ENCODE measurements at regions not wholly inside any gene's neighbourhood (a gene's known extent, or its start where the extent isn't known, plus 50 kb on each side); places are given as distances from the start of the nearest gene placed in this dataset.
"Not testable (repeated sequence)": the region's sequence is repeated elsewhere in the genome, so short reads cannot be mapped to it uniquely, and the experiment has no call there.

DNA sequence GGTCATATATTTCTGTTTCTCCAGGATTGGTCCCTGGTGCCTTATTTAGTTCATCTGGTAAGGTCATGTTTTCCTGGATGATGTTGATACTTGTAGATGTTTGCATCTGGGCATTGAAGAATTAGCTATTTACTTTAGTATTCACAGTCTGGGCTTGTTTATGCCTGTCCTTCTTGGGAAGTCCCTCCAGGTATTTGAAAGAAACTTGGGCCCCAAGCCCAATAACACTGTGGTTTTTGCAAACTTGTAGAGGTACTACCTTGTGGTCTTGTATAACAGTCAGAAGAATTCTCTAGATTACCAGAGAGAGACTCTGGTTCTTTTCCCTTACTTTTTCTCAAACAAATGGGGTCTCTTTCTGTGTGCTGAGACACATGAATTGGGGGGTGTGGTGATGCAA lies 251.4 kb upstream of the B3GALT2 start:
- Histone ChIP-seq H3K4me1 (no peaks in the 10 kb centered on the region), H3K27me3 (no peaks in the 10 kb centered on the region), H3K36me3 (no peaks in the 10 kb centered on the region), H3K9me3 (peaks cover 0 to 16% of the 10 kb centered on the region in 2 donors), H3K27ac (no peak overlapping the region), H3K4me3 (no peak overlapping the region)
- intact Hi-C loops (cut with DNase I), result no loop called here
- TF ChIP-seq, protein P1, sequence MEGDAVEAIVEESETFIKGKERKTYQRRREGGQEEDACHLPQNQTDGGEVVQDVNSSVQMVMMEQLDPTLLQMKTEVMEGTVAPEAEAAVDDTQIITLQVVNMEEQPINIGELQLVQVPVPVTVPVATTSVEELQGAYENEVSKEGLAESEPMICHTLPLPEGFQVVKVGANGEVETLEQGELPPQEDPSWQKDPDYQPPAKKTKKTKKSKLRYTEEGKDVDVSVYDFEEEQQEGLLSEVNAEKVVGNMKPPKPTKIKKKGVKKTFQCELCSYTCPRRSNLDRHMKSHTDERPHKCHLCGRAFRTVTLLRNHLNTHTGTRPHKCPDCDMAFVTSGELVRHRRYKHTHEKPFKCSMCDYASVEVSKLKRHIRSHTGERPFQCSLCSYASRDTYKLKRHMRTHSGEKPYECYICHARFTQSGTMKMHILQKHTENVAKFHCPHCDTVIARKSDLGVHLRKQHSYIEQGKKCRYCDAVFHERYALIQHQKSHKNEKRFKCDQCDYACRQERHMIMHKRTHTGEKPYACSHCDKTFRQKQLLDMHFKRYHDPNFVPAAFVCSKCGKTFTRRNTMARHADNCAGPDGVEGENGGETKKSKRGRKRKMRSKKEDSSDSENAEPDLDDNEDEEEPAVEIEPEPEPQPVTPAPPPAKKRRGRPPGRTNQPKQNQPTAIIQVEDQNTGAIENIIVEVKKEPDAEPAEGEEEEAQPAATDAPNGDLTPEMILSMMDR (IDR thresholded peaks at IDR 0.05), result no peak
- ATAC-seq (no peak), DNase-seq (no peak)

DNA sequence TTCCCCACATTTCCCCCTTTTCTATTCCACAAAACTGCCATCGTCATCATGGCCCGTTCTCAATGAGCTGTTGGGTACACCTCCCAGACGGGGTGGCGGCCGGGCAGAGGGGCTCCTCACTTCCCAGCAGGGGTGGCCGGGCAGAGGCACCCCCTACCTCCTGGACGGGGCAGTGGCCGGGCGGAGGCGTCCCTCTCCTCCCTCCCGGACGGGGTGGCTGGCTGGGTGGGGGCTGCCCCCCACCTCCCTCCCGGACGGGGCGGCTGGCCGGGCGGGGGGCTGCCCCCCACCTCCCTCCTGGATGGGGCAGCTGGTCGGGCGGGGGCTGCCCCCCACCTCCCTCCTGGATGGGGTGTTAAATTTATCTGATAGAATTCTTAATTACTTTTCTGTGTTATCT lies 250.9 kb upstream of the B3GALT2 start:
- H3K27ac ChIP-seq; H3K4me3 ChIP-seq; H3K27me3 ChIP-seq; H3K4me1 ChIP-seq; H3K36me3 ChIP-seq; intact Hi-C loops (cut with DNase I); ATAC-seq: not testable (repeated sequence)
- DNase-seq, result peak in 1 of 4 donors; percentile 65
- H3K9me3 ChIP-seq, result peaks cover 0 to 20% of the 10 kb centered on the region in 2 donors

DNA sequence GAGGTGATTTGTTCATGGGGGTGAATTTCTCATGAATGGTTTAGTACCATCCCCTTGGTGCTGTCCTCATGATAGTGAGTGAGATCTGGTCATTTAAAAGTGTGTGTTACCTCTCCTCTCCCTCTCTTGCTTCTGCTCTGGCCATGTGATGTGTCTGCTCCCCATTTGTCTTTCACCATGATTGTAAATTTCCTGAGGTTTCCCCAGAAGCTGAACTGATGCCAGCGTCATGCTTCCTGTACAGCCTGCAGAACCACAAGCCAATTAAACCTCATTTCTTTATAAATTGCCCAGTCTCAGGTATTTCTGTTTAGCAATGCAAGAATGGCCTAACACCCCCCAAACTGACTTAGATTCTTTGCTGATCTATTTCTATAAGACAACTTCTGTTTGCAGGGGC lies 249.4 kb upstream of the B3GALT2 start:
- no peaks in the 10 kb centered on the region for H3K36me3 ChIP-seq
- no peak overlapping the region for H3K4me3 ChIP-seq
- DNase-seq (no peak), ATAC-seq (no peak)
- H3K4me1 ChIP-seq, result no peaks in the 10 kb centered on the region
- H3K27me3 ChIP-seq, result no peaks in the 10 kb centered on the region
- TF ChIP-seq, protein P1 (IDR thresholded peaks at IDR 0.05), result no peak
- no peak overlapping the region for H3K27ac ChIP-seq
- intact Hi-C loops (cut with DNase I), result no loop called here
- H3K9me3 ChIP-seq, result peaks cover 0 to 24% of the 10 kb centered on the region in 2 donors

DNA sequence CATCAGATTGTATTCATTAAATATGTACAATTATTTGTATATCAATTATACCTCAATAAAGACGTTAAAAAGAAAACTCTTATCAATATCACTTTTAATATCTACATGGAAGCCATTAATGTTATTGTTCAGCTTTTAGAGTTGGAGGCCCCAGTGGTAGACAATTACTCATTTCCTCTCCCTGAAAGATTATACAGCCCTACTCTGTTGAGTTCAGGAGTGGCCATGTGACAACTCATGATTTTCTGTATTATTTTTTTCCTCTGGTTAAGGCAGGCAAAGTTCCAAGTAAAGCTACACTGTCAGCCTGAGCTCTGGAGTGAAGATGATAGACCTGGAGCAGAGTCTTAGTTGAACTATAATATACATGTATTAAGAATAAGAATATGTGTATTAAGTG lies 247.9 kb upstream of the B3GALT2 start:
- DNase-seq (no peak), ATAC-seq (no peak)
- Histone ChIP-seq H3K36me3 (no peaks in the 10 kb centered on the region), H3K4me1 (no peaks in the 10 kb centered on the region), H3K9me3 (peaks cover 0 to 24% of the 10 kb centered on the region in 2 donors), H3K4me3 (no peak overlapping the region), H3K27me3 (no peaks in the 10 kb centered on the region), H3K27ac (no peak overlapping the region)
- TF ChIP-seq, protein P1 (IDR thresholded peaks at IDR 0.05), result no peak
- intact Hi-C loops (cut with DNase I), result no loop called here

DNA sequence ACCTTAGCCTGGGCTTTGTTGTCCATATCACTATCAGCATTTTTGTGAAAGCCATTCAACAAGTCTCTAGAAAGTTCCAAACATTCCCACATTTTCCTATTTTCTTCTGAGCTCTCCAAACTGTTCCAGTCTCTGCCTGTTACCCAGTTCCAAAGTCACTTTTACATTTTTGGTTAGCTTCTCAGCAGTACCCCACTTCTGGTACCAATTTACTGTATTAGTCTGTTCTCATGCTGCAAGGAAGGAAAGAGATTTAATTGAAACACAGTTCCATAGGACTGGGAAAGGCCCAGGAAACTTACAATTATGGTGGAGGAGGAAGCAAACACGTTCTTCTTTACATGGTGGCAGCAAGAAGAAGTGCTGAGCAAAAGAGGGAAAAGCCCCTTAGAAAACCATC lies 247.2 kb upstream of the B3GALT2 start:
- Histone ChIP-seq H3K27ac (no peak overlapping the region), H3K36me3 (no peaks in the 10 kb centered on the region), H3K4me1 (no peaks in the 10 kb centered on the region), H3K27me3 (no peaks in the 10 kb centered on the region), H3K9me3 (peaks cover 0 to 24% of the 10 kb centered on the region in 2 donors), H3K4me3 (no peak overlapping the region)
- ATAC-seq (no peak), DNase-seq (no peak)
- intact Hi-C loops (cut with DNase I), result no loop called here
- TF ChIP-seq, protein P1 (IDR thresholded peaks at IDR 0.05), result no peak

DNA sequence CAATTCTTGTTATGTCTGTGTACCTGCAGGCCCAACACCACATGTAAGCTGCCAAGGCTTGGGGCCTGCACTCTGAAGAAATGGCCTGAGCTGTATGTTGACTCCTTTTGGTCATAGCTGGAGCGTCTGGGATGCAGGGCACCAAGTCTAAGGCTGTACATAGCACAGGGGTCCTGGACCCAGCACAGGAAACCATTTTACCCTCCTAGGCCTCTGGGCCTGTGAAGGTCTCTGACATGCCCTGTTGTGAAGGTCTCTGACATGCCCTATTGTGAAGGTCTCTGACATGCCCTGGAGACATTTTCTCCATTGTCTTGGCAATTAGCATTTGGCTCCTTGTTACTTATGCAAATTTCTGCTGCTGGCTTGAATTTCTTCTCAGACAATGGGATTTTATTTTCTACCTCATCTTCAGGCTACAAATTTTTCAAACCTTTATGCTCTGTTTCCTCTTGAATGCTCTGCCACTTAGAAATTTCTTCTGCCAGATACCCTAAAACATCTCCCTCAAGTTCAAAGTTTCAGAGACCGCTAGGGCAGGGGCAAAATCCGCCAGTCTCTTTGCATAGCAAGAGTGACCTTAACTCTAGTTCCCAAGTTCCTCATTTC lies 246.7 kb upstream of the B3GALT2 start:
- Histone ChIP-seq H3K9me3 (peaks cover 0 to 24% of the 10 kb centered on the region in 2 donors), H3K4me1 (no peaks in the 10 kb centered on the region), H3K36me3 (no peaks in the 10 kb centered on the region), H3K4me3 (no peak overlapping the region), H3K27ac (no peak overlapping the region), H3K27me3 (no peaks in the 10 kb centered on the region)
- ATAC-seq (no peak), DNase-seq (no peak)
- TF ChIP-seq, protein P1 (IDR thresholded peaks at IDR 0.05), result no peak
- intact Hi-C loops (cut with DNase I), result no loop called here

Data from left lung (tissue), 4 donors.